Loucy (cell line): ENCODE measurements at regions not wholly inside any gene's neighbourhood (a gene's known extent, or its start where the extent isn't known, plus 50 kb on each side); places are given as distances from the start of the nearest gene placed in this dataset.

Experiments
- H2AFZ ChIP-seq: fragments of 200-600 bp; sonication (generic); 2 replicates; pipeline ENCODE4 v1.6.0; 2016; ENCODE audit warnings: antibody characterized with exemption, mild to moderate bottlenecking, low read length, moderate library complexity
- H3F3A ChIP-seq: fragments of 200-600 bp; 2 replicates; pipeline ENCODE4 v1.6.0; 2016; ENCODE audit warnings: antibody characterized with exemption, low read depth, mild to moderate bottlenecking
- H3K27me3 ChIP-seq: fragments of 200-600 bp; sonication (generic); 2 replicates; pipeline ENCODE4 v1.6.1; 2014; ENCODE audit warnings: low read length, mild to moderate bottlenecking; ENCODE audit not compliant: insufficient read depth, poor library complexity, severe bottlenecking
- H3K36me3 ChIP-seq: fragments of 200-600 bp; sonication (generic); 2 replicates; pipeline ENCODE4 v1.6.1; 2016; ENCODE audit warnings: low read length; ENCODE audit not compliant: insufficient read depth
- H3K4me1 ChIP-seq: fragments of 200-600 bp; sonication (generic); 2 replicates; pipeline ENCODE4 v1.5.1; 2014; ENCODE audit warnings: low read length, mild to moderate bottlenecking; ENCODE audit not compliant: insufficient read depth, poor library complexity, severe bottlenecking
- H3K4me2 ChIP-seq: fragments of 200-600 bp; sonication (generic); 2 replicates; pipeline ENCODE4 v1.6.0; 2014; ENCODE audit warnings: antibody characterized with exemption, low read length, low read depth, mild to moderate bottlenecking; ENCODE audit not compliant: poor library complexity, severe bottlenecking
- H3K4me3 ChIP-seq: fragments of 200-600 bp; sonication (generic); 2 replicates; pipeline ENCODE4 v1.5.1; 2014; ENCODE audit warnings: low read length, mild to moderate bottlenecking, mixed read lengths; ENCODE audit not compliant: poor library complexity, severe bottlenecking
- H3K79me2 ChIP-seq: fragments of 200-600 bp; sonication (generic); 2 replicates; pipeline ENCODE4 v1.6.1; 2014; ENCODE audit warnings: low read length; ENCODE audit not compliant: insufficient read depth
- H3K9ac ChIP-seq: fragments of 200-600 bp; sonication (generic); 2 replicates; pipeline ENCODE4 v1.6.0; 2014; ENCODE audit warnings: mild to moderate bottlenecking, low read depth, low read length, moderate library complexity; ENCODE audit not compliant: poor library complexity, severe bottlenecking
- H3K9me2 ChIP-seq: fragments of 200-600 bp; sonication (generic); replicated peaks from 2 replicates; pipeline ENCODE4 v1.6.1; 2016; ENCODE audit warnings: low read depth, low read length, mixed read lengths
- H3K9me3 ChIP-seq: fragments of 200-600 bp; sonication (generic); 2 replicates; pipeline ENCODE4 v1.6.1; 2014; ENCODE audit warnings: mild to moderate bottlenecking, antibody characterized with exemption, low read length, low read depth; ENCODE audit not compliant: insufficient read depth
- H4K20me1 ChIP-seq: fragments of 200-600 bp; sonication (generic); 2 replicates; pipeline ENCODE4 v1.6.0; 2014; ENCODE audit warnings: antibody characterized with exemption, low read length, mild to moderate bottlenecking; ENCODE audit not compliant: insufficient read depth, poor library complexity, severe bottlenecking
- CTCF ChIP-seq: fragments of 200-600 bp; sonication (generic); conservative IDR thresholded peaks from 2 replicates; pipeline ENCODE4 v1.5.1; 2014; ENCODE audit warnings: mild to moderate bottlenecking, antibody characterized with exemption, low read length
- EZH2phosphoT487 ChIP-seq: fragments of 200-600 bp; IDR thresholded peaks from 2 replicates; pipeline ENCODE4 v1.6.1; 2018; ENCODE audit warnings: antibody characterized with exemption, mild to moderate bottlenecking, moderate library complexity, borderline replicate concordance

GRCh38 chr4:161291222-161291621 is 872.6 kb downstream of the FSTL5 start:
- H4K20me1 ChIP-seq = no peaks in the 10 kb centered on the region
- H3K36me3 ChIP-seq = no peaks in the 10 kb centered on the region
- H3K4me1 ChIP-seq = no peaks in the 10 kb centered on the region
- no peaks in the 10 kb centered on the region for H3K27me3 ChIP-seq
- H3K79me2 ChIP-seq = no peaks in the 10 kb centered on the region
- no peak for TF ChIP-seq EZH2phosphoT487
- no peak for TF ChIP-seq CTCF
- H3K4me2 ChIP-seq = no peak overlapping the region
- no peaks in the 10 kb centered on the region for H3K9me2 ChIP-seq
- no peaks in the 10 kb centered on the region for H3K9me3 ChIP-seq
- no peaks in the 10 kb centered on the region for H3F3A ChIP-seq
- H3K4me3 ChIP-seq = no peak overlapping the region
- no peak overlapping the region for H2AFZ ChIP-seq
- H3K9ac ChIP-seq = no peak overlapping the region

GRCh38 chr4:161287678-161288352 is 876.0 kb downstream of the FSTL5 start:
- Histone ChIP-seq H4K20me1 (no peaks in the 10 kb centered on the region), H3K4me2 (no peak overlapping the region), H2AFZ (no peak overlapping the region), H3K9me2 (no peaks in the 10 kb centered on the region), H3K36me3 (no peaks in the 10 kb centered on the region), H3K79me2 (no peaks in the 10 kb centered on the region), H3K27me3 (no peaks in the 10 kb centered on the region), H3K9me3 (no peaks in the 10 kb centered on the region), H3K4me1 (no peaks in the 10 kb centered on the region), H3F3A (no peaks in the 10 kb centered on the region), H3K9ac (no peak overlapping the region), H3K4me3 (no peak overlapping the region)
- TF ChIP-seq EZH2phosphoT487 (no peak), CTCF (no peak)

- Histone ChIP-seq H3K79me2 (no peaks in the 10 kb centered on the region), H3K4me2 (no peak overlapping the region), H3K4me3 (no peak overlapping the region), H2AFZ (no peak overlapping the region), H4K20me1 (no peaks in the 10 kb centered on the region), H3K9me3 (no peaks in the 10 kb centered on the region), H3F3A (no peaks in the 10 kb centered on the region), H3K9me2 (no peaks in the 10 kb centered on the region), H3K4me1 (no peaks in the 10 kb centered on the region), H3K36me3 (no peaks in the 10 kb centered on the region), H3K9ac (no peak overlapping the region), H3K27me3 (no peaks in the 10 kb centered on the region)
- no peak for TF ChIP-seq CTCF
- TF ChIP-seq EZH2phosphoT487 = no peak
Measured at GRCh38 chr4:161285461-161285860, 878.3 kb downstream of the FSTL5 start.
